ENCODE measurements at regions not wholly inside any gene's neighbourhood (a gene's known extent, or its start where the extent isn't known, plus 50 kb on each side); places are given as distances from the start of the nearest gene placed in this dataset.
A peak's percentile ranks its signal among the peaks of the same experiment; 100 is the strongest.

DNA sequence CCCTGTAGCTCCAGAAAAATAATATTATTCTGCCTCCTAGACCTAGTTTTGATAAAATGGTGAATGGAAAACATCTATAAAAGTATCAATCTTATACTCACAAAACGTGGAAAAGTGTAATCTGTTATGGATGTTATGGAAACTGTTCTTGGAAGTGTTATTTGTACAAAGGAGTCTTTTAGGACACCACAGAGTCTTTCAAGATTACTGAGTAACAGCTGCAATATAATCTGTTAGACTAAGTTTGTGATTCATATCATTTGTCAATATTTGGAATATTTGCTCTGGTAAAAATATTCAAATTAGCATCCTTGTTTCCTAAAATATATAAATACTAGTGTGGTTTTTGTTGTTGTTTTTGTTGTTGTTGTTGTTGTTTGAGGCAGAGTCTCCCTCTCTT lies 87.9 kb downstream of the RAD51AP2 start:
- H3K4me3 ChIP-seq (ENCODE audit: low read depth, low read length): no peak overlapping the region
- DNase-seq (ENCODE audit: low read depth): no peak
- TF ChIP-seq, protein P1, sequence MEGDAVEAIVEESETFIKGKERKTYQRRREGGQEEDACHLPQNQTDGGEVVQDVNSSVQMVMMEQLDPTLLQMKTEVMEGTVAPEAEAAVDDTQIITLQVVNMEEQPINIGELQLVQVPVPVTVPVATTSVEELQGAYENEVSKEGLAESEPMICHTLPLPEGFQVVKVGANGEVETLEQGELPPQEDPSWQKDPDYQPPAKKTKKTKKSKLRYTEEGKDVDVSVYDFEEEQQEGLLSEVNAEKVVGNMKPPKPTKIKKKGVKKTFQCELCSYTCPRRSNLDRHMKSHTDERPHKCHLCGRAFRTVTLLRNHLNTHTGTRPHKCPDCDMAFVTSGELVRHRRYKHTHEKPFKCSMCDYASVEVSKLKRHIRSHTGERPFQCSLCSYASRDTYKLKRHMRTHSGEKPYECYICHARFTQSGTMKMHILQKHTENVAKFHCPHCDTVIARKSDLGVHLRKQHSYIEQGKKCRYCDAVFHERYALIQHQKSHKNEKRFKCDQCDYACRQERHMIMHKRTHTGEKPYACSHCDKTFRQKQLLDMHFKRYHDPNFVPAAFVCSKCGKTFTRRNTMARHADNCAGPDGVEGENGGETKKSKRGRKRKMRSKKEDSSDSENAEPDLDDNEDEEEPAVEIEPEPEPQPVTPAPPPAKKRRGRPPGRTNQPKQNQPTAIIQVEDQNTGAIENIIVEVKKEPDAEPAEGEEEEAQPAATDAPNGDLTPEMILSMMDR (IDR thresholded peaks at IDR 0.05; ENCODE audit: insufficient read depth, low read depth, low read length): no peak

DNA sequence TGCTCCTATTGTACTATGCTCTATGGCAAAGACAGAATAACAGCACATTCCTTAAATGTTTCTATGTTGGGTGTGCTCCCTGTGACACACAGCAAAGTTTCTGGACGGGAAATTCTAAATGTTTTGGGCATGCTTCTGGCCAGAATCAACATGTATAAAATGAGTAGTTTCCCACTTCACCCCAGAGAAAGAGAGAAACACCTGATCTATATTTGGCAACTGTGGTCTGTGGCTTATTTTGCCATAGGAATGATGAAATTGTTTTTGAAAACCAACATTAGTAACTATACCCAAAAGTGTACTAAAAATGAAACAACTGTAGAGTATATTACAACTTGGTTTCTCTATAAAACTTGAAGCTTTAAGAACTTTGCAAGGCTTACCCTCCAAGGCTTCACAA lies 89.1 kb downstream of the RAD51AP2 start:
- DNase-seq (ENCODE audit: low read depth): no peak
- TF ChIP-seq, protein P1 (IDR thresholded peaks at IDR 0.05; ENCODE audit: insufficient read depth, low read depth, low read length): no peak
- no peak overlapping the region for H3K4me3 ChIP-seq (ENCODE audit: low read depth, low read length)

DNA sequence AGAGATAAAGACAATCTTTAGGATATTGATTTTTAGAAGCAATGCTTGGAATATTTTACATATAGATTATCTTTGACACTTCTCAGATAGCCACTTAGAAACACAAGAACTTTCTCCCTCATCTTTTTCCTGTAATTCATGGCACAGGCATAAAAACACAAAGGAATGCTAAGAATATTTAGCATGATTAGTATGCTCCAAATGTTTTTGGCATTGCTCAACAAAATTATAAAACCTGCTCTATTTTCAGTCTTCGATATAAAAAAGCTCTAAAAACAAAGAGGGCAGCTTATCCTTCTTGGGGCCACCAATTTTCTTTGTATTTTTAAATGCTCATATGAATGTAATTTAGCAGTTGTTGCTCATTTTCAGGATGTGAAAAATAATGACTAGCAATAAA lies 90.8 kb downstream of the RAD51AP2 start:
- DNase-seq (ENCODE audit: low read depth): no peak
- TF ChIP-seq, protein P1 (IDR thresholded peaks at IDR 0.05; ENCODE audit: insufficient read depth, low read depth, low read length): no peak
- no peak overlapping the region for H3K4me3 ChIP-seq (ENCODE audit: low read depth, low read length)

DNA sequence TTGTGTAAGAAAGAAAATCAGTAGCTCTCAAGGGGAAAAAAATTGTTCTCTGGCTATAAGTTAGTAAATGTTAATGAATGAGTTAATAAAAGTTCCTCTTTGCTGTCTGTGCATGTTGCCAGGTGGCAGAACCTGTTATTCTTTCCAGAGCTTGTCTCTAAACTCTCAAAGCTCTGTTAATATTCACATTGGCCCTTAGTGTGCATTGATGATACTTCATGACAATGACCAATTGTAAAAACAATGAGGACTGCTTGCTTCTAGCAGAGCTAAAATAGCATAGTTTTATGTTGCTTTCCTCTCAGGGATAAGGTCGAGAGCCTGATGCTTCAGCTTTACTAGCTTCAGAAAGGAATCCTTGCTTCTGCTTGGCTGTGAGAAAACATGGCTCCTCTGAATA lies 91.5 kb downstream of the RAD51AP2 start:
- DNase-seq (ENCODE audit: low read depth): no peak
- no peak overlapping the region for H3K4me3 ChIP-seq (ENCODE audit: low read depth, low read length)
- TF ChIP-seq, protein P1 (IDR thresholded peaks at IDR 0.05; ENCODE audit: insufficient read depth, low read depth, low read length): no peak

DNA sequence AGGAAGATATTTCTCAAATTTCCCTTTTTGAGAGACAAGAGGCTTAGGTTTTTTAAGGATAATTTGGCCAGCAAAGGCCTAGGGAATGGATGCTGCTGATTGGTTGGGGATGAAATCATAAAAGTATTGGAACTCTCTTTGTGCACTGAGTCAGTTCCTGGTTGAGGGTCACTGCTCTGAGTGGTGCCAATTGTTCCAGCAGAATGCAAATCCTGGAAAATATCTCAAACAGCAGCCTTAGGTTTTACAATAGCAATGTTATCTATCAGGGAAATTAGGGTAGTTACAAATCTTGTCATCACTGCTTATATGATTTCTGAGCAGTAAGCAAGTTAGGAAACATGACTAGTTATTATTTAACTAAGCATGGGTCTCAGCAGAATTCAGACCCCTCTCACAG lies 96.2 kb downstream of the RAD51AP2 start:
- H3K4me3 ChIP-seq (ENCODE audit: low read depth, low read length): no peak overlapping the region
- TF ChIP-seq, protein P1 (IDR thresholded peaks at IDR 0.05; ENCODE audit: insufficient read depth, low read depth, low read length): no peak
- DNase-seq (ENCODE audit: low read depth): no peak

DNA sequence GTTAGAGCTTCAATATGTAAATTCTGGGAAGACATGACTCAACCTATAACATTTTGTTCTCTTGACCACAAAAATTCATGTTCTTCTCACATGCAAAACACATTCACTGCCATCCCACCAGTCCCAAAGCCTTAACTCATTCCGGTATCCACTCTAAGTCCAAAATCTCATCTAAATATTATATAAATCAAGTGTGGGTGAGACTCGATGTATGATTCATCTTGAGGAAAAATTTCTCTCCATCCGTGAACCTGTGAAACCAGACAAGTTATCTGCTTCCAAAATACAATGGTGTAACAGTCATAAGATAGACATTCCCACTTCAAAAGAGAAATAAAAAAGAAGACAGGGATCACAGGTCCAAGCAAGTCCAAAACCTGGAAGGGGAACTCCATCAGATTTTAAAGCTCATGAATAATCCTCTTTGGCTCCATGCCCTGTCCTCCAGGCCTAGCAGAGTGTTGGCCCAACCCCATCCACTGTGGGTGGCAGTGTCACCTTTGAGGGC lies 101.3 kb downstream of the RAD51AP2 start:
- peak; percentile 50 for DNase-seq (ENCODE audit: low read depth)
- TF ChIP-seq, protein P1 (IDR thresholded peaks at IDR 0.05; ENCODE audit: insufficient read depth, low read depth, low read length): no peak
- H3K4me3 ChIP-seq (ENCODE audit: low read depth, low read length): no peak overlapping the region

DNA sequence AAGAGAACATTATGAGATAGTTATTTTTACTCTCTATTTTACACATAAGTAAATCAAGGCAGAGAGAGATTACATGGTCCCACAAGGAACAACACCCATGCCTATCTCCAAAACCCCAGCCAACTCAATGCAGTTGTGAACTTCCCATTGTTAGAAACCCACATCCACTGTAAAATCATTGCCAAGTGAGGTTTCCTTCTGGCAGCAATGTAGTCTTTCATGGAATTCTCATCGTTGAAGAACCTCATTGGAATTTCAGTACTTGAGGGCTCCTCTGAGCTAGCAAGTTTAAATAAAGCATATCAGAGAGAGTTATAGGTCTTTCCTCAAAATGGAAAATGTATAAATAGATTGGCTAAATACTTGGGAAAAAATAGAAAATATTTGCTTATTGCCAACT lies 105.2 kb downstream of the RAD51AP2 start:
- TF ChIP-seq, protein P1 (IDR thresholded peaks at IDR 0.05; ENCODE audit: insufficient read depth, low read depth, low read length): no peak
- DNase-seq (ENCODE audit: low read depth): no peak

More for the DNA sequence above, 105.2 kb downstream of the RAD51AP2 start:
- no peak overlapping the region for H3K4me3 ChIP-seq (ENCODE audit: low read depth, low read length)

Measured in fibroblast of villous mesenchyme (primary cell).